ENCODE measurements at regions not wholly inside any gene's neighbourhood (a gene's known extent, or its start where the extent isn't known, plus 50 kb on each side); places are given as distances from the start of the nearest gene placed in this dataset.

- no peak overlapping the region for H3K27ac ChIP-seq (ENCODE audit: low read depth, low read length)
- no peaks in the 10 kb centered on the region for H3K36me3 ChIP-seq (ENCODE audit: control insufficient read depth in 1 of 2, insufficient read depth in 2 of 2, low read length in 2 of 2)
- no peaks in the 10 kb centered on the region for H3K4me1 ChIP-seq (ENCODE audit: control insufficient read depth in 1 of 2, insufficient read depth in 2 of 2, low read length in 2 of 2)
- H3K9ac ChIP-seq (ENCODE audit: low read depth in 1 of 2, low read length in 2 of 2) = no peak overlapping the region
- no peak overlapping the region for H3K4me3 ChIP-seq (ENCODE audit: low read depth in 1 of 2, low read length in 2 of 2)
- H3K27me3 ChIP-seq (ENCODE audit: control insufficient read depth in 1 of 2, insufficient read depth in 2 of 2, low read length in 2 of 2) = peaks cover 0 to 13% of the 10 kb centered on the region in 2 donors
- no peaks in the 10 kb centered on the region for H3K9me3 ChIP-seq (ENCODE audit: control insufficient read depth in 1 of 2, low read length in 2 of 2)
These were observed 179.9 kb upstream of the NPVF start for GRCh38 chr7:25408012-25408687.

- Histone ChIP-seq H3K9me3 (ENCODE audit: control insufficient read depth in 1 of 2, low read length in 2 of 2) (no peaks in the 10 kb centered on the region), H3K9ac (ENCODE audit: low read depth in 1 of 2, low read length in 2 of 2) (no peak overlapping the region), H3K4me3 (ENCODE audit: low read depth in 1 of 2, low read length in 2 of 2) (no peak overlapping the region), H3K27ac (ENCODE audit: low read depth, low read length) (no peak overlapping the region), H3K4me1 (ENCODE audit: control insufficient read depth in 1 of 2, insufficient read depth in 2 of 2, low read length in 2 of 2) (no peaks in the 10 kb centered on the region), H3K36me3 (ENCODE audit: control insufficient read depth in 1 of 2, insufficient read depth in 2 of 2, low read length in 2 of 2) (no peaks in the 10 kb centered on the region), H3K27me3 (ENCODE audit: control insufficient read depth in 1 of 2, insufficient read depth in 2 of 2, low read length in 2 of 2) (peaks cover 0 to 13% of the 10 kb centered on the region in 2 donors)
These were observed 180.6 kb upstream of the NPVF start for GRCh38 chr7:25408876-25409275.

- no peak overlapping the region for H3K4me3 ChIP-seq (ENCODE audit: low read depth in 1 of 2, low read length in 2 of 2)
- no peaks in the 10 kb centered on the region for H3K9me3 ChIP-seq (ENCODE audit: control insufficient read depth in 1 of 2, low read length in 2 of 2)
- no peak overlapping the region for H3K9ac ChIP-seq (ENCODE audit: low read depth in 1 of 2, low read length in 2 of 2)
- H3K27me3 ChIP-seq (ENCODE audit: control insufficient read depth in 1 of 2, insufficient read depth in 2 of 2, low read length in 2 of 2) = peaks cover 0 to 8% of the 10 kb centered on the region in 2 donors
- H3K4me1 ChIP-seq (ENCODE audit: control insufficient read depth in 1 of 2, insufficient read depth in 2 of 2, low read length in 2 of 2) = no peaks in the 10 kb centered on the region
- no peaks in the 10 kb centered on the region for H3K36me3 ChIP-seq (ENCODE audit: control insufficient read depth in 1 of 2, insufficient read depth in 2 of 2, low read length in 2 of 2)
- no peak overlapping the region for H3K27ac ChIP-seq (ENCODE audit: low read depth, low read length)
These were observed 181.8 kb upstream of the NPVF start for GRCh38 chr7:25409897-25410636.

- H3K9ac ChIP-seq (ENCODE audit: low read depth in 1 of 2, low read length in 2 of 2) = no peak overlapping the region
- no peak overlapping the region for H3K4me3 ChIP-seq (ENCODE audit: low read depth in 1 of 2, low read length in 2 of 2)
- H3K27me3 ChIP-seq (ENCODE audit: control insufficient read depth in 1 of 2, insufficient read depth in 2 of 2, low read length in 2 of 2) = peaks cover 0 to 7% of the 10 kb centered on the region in 2 donors
- H3K4me1 ChIP-seq (ENCODE audit: control insufficient read depth in 1 of 2, insufficient read depth in 2 of 2, low read length in 2 of 2) = no peaks in the 10 kb centered on the region
- no peaks in the 10 kb centered on the region for H3K9me3 ChIP-seq (ENCODE audit: control insufficient read depth in 1 of 2, low read length in 2 of 2)
- H3K36me3 ChIP-seq (ENCODE audit: control insufficient read depth in 1 of 2, insufficient read depth in 2 of 2, low read length in 2 of 2) = no peaks in the 10 kb centered on the region
- H3K27ac ChIP-seq (ENCODE audit: low read depth, low read length) = no peak overlapping the region
These were observed 192.5 kb upstream of the NPVF start for GRCh38 chr7:25420771-25421170.

- no peak overlapping the region for H3K9ac ChIP-seq (ENCODE audit: low read depth in 1 of 2, low read length in 2 of 2)
- H3K4me1 ChIP-seq (ENCODE audit: control insufficient read depth in 1 of 2, insufficient read depth in 2 of 2, low read length in 2 of 2) = no peaks in the 10 kb centered on the region
- no peak overlapping the region for H3K27ac ChIP-seq (ENCODE audit: low read depth, low read length)
- H3K4me3 ChIP-seq (ENCODE audit: low read depth in 1 of 2, low read length in 2 of 2) = no peak overlapping the region
- no peaks in the 10 kb centered on the region for H3K36me3 ChIP-seq (ENCODE audit: control insufficient read depth in 1 of 2, insufficient read depth in 2 of 2, low read length in 2 of 2)
- no peaks in the 10 kb centered on the region for H3K27me3 ChIP-seq (ENCODE audit: control insufficient read depth in 1 of 2, insufficient read depth in 2 of 2, low read length in 2 of 2)
- no peaks in the 10 kb centered on the region for H3K9me3 ChIP-seq (ENCODE audit: control insufficient read depth in 1 of 2, low read length in 2 of 2)
These were observed 195.8 kb upstream of the NPVF start for GRCh38 chr7:25424113-25424512.

GRCh38 chr7:25424855-25425254 lies 196.6 kb upstream of the NPVF start:
- Histone ChIP-seq H3K9ac (ENCODE audit: low read depth in 1 of 2, low read length in 2 of 2) (no peak overlapping the region), H3K27ac (ENCODE audit: low read depth, low read length) (no peak overlapping the region)

GRCh38 chr7:25427721-25428120 lies 199.4 kb upstream of the NPVF start:
- Histone ChIP-seq H3K9ac (ENCODE audit: low read depth in 1 of 2, low read length in 2 of 2) (no peak overlapping the region), H3K27me3 (ENCODE audit: control insufficient read depth in 1 of 2, insufficient read depth in 2 of 2, low read length in 2 of 2) (no peaks in the 10 kb centered on the region), H3K27ac (ENCODE audit: low read depth, low read length) (no peak overlapping the region), H3K9me3 (ENCODE audit: control insufficient read depth in 1 of 2, low read length in 2 of 2) (no peaks in the 10 kb centered on the region), H3K4me3 (ENCODE audit: low read depth in 1 of 2, low read length in 2 of 2) (no peak overlapping the region), H3K4me1 (ENCODE audit: control insufficient read depth in 1 of 2, insufficient read depth in 2 of 2, low read length in 2 of 2) (peaks cover 5 to 7% of the 10 kb centered on the region in 2 donors), H3K36me3 (ENCODE audit: control insufficient read depth in 1 of 2, insufficient read depth in 2 of 2, low read length in 2 of 2) (no peaks in the 10 kb centered on the region)

More at GRCh38 chr7:25424855-25425254, 196.6 kb upstream of the NPVF start:
- H3K9me3 ChIP-seq (ENCODE audit: control insufficient read depth in 1 of 2, low read length in 2 of 2) = no peaks in the 10 kb centered on the region
- no peaks in the 10 kb centered on the region for H3K36me3 ChIP-seq (ENCODE audit: control insufficient read depth in 1 of 2, insufficient read depth in 2 of 2, low read length in 2 of 2)
- H3K4me3 ChIP-seq (ENCODE audit: low read depth in 1 of 2, low read length in 2 of 2) = no peak overlapping the region
- H3K4me1 ChIP-seq (ENCODE audit: control insufficient read depth in 1 of 2, insufficient read depth in 2 of 2, low read length in 2 of 2) = peaks cover 0 to 3% of the 10 kb centered on the region in 2 donors
- H3K27me3 ChIP-seq (ENCODE audit: control insufficient read depth in 1 of 2, insufficient read depth in 2 of 2, low read length in 2 of 2) = no peaks in the 10 kb centered on the region

GRCh38 chr7:25429731-25430130 lies 201.4 kb upstream of the NPVF start:
- H3K27ac ChIP-seq (ENCODE audit: low read depth, low read length) = no peak overlapping the region
- no peak overlapping the region for H3K4me3 ChIP-seq (ENCODE audit: low read depth in 1 of 2, low read length in 2 of 2)
- no peaks in the 10 kb centered on the region for H3K36me3 ChIP-seq (ENCODE audit: control insufficient read depth in 1 of 2, insufficient read depth in 2 of 2, low read length in 2 of 2)
- peaks cover 0 to under 1% of the 10 kb centered on the region in 2 donors for H3K27me3 ChIP-seq (ENCODE audit: control insufficient read depth in 1 of 2, insufficient read depth in 2 of 2, low read length in 2 of 2)
- no peak overlapping the region for H3K9ac ChIP-seq (ENCODE audit: low read depth in 1 of 2, low read length in 2 of 2)
- no peaks in the 10 kb centered on the region for H3K9me3 ChIP-seq (ENCODE audit: control insufficient read depth in 1 of 2, low read length in 2 of 2)
- H3K4me1 ChIP-seq (ENCODE audit: control insufficient read depth in 1 of 2, insufficient read depth in 2 of 2, low read length in 2 of 2) = peaks cover 5 to 7% of the 10 kb centered on the region in 2 donors

GRCh38 chr7:25430200-25430931 lies 202.1 kb upstream of the NPVF start:
- Histone ChIP-seq H3K4me1 (ENCODE audit: control insufficient read depth in 1 of 2, insufficient read depth in 2 of 2, low read length in 2 of 2) (peaks cover 5 to 7% of the 10 kb centered on the region in 2 donors), H3K4me3 (ENCODE audit: low read depth in 1 of 2, low read length in 2 of 2) (no peak overlapping the region), H3K27ac (ENCODE audit: low read depth, low read length) (no peak overlapping the region)

GRCh38 chr7:25431956-25432450 lies 203.7 kb upstream of the NPVF start:
- H3K9ac ChIP-seq (ENCODE audit: low read depth in 1 of 2, low read length in 2 of 2) = no peak overlapping the region
- no peak overlapping the region for H3K4me3 ChIP-seq (ENCODE audit: low read depth in 1 of 2, low read length in 2 of 2)
- H3K4me1 ChIP-seq (ENCODE audit: control insufficient read depth in 1 of 2, insufficient read depth in 2 of 2, low read length in 2 of 2) = peaks cover 5 to 7% of the 10 kb centered on the region in 2 donors
- H3K27me3 ChIP-seq (ENCODE audit: control insufficient read depth in 1 of 2, insufficient read depth in 2 of 2, low read length in 2 of 2) = peaks cover 0 to 3% of the 10 kb centered on the region in 2 donors
- H3K36me3 ChIP-seq (ENCODE audit: control insufficient read depth in 1 of 2, insufficient read depth in 2 of 2, low read length in 2 of 2) = no peaks in the 10 kb centered on the region
- no peaks in the 10 kb centered on the region for H3K9me3 ChIP-seq (ENCODE audit: control insufficient read depth in 1 of 2, low read length in 2 of 2)
- no peak overlapping the region for H3K27ac ChIP-seq (ENCODE audit: low read depth, low read length)

More at GRCh38 chr7:25430200-25430931, 202.1 kb upstream of the NPVF start:
- Histone ChIP-seq H3K9ac (ENCODE audit: low read depth in 1 of 2, low read length in 2 of 2) (no peak overlapping the region), H3K27me3 (ENCODE audit: control insufficient read depth in 1 of 2, insufficient read depth in 2 of 2, low read length in 2 of 2) (peaks cover 0 to 3% of the 10 kb centered on the region in 2 donors), H3K36me3 (ENCODE audit: control insufficient read depth in 1 of 2, insufficient read depth in 2 of 2, low read length in 2 of 2) (no peaks in the 10 kb centered on the region), H3K9me3 (ENCODE audit: control insufficient read depth in 1 of 2, low read length in 2 of 2) (no peaks in the 10 kb centered on the region)
